H9 (cell line): ENCODE measurements at regions not wholly inside any gene's neighbourhood (a gene's known extent, or its start where the extent isn't known, plus 50 kb on each side); places are given as distances from the start of the nearest gene placed in this dataset.

Experiments used
- DNase-seq: peaks from one replicate; pipeline ENCODE4 v3.0.0-alpha.2; 2017
- H2AFZ ChIP-seq: one replicate; pipeline ENCODE4 v1.6.1; 2013; ENCODE audit warnings: mild to moderate bottlenecking, low read length, control low read depth, moderate library complexity
- H2AK5ac ChIP-seq: 2 replicates; pipeline ENCODE4 v1.6.1; 2013; ENCODE audit warnings: low read length, control low read depth, mixed read lengths; ENCODE audit not compliant: insufficient read length
- H2BK120ac ChIP-seq: one replicate; pipeline ENCODE4 v1.6.1; 2013; ENCODE audit warnings: low read depth, mild to moderate bottlenecking, low read length, control low read depth, inconsistent platforms; ENCODE audit not compliant: poor library complexity, severe bottlenecking
- H2BK12ac ChIP-seq: 2 replicates; pipeline ENCODE4 v1.6.1; 2013; ENCODE audit warnings: low read length, control low read depth, mixed read lengths, low read depth; ENCODE audit not compliant: insufficient read length
- H2BK15ac ChIP-seq: 2 replicates; pipeline ENCODE4 v1.6.1; 2013; ENCODE audit warnings: low read depth, low read length, control low read depth
- H2BK20ac ChIP-seq: one replicate; pipeline ENCODE4 v1.6.1; 2013; ENCODE audit warnings: low read depth, mild to moderate bottlenecking, low read length, control low read depth, inconsistent platforms; ENCODE audit not compliant: poor library complexity, severe bottlenecking
- H2BK5ac ChIP-seq: 2 replicates; pipeline ENCODE4 v1.6.1; 2013; ENCODE audit warnings: low read length, control low read depth, mixed read lengths; ENCODE audit not compliant: insufficient read length
- H3K14ac ChIP-seq: 2 replicates; pipeline ENCODE4 v1.6.1; 2013; ENCODE audit warnings: low read length, control low read depth; ENCODE audit not compliant: insufficient read depth
- H3K18ac ChIP-seq: 2 replicates; pipeline ENCODE4 v1.6.1; 2013; ENCODE audit warnings: low read depth, mild to moderate bottlenecking, mixed read lengths, low read length, control low read depth; ENCODE audit not compliant: insufficient read length
- H3K23ac ChIP-seq: 2 replicates; pipeline ENCODE4 v1.6.1; 2013; ENCODE audit warnings: low read length, control low read depth, mixed read lengths, low read depth; ENCODE audit not compliant: insufficient read length
- H3K23me2 ChIP-seq: 2 replicates; pipeline ENCODE4 v1.6.1; 2013; ENCODE audit warnings: low read depth, mild to moderate bottlenecking, mixed read lengths, low read length, control low read depth; ENCODE audit not compliant: insufficient read length, poor library complexity, severe bottlenecking
- H3K27ac ChIP-seq: 2 replicates; pipeline ENCODE4 v1.5.1; 2013; ENCODE audit warnings: low read length, control low read depth, mixed read lengths, low read depth; ENCODE audit not compliant: insufficient read length
- H3K27me3 ChIP-seq: 2 replicates; pipeline ENCODE4 v1.6.1; 2013; ENCODE audit warnings: low read length, control low read depth, inconsistent platforms; ENCODE audit not compliant: insufficient read depth
- H3K4ac ChIP-seq: 2 replicates; pipeline ENCODE4 v1.6.1; 2013; ENCODE audit warnings: low read depth, mild to moderate bottlenecking, control low read depth, inconsistent platforms, low read length, moderate library complexity
- H3K4me1 ChIP-seq: 2 replicates; pipeline ENCODE4 v1.6.1; 2013; ENCODE audit warnings: low read length, control low read depth, inconsistent platforms; ENCODE audit not compliant: insufficient read depth
- H3K4me2 ChIP-seq: 2 replicates; pipeline ENCODE4 v1.6.1; 2013; ENCODE audit warnings: low read length, control low read depth, mixed read lengths; ENCODE audit not compliant: insufficient read length, insufficient read depth
- H3K56ac ChIP-seq: 2 replicates; pipeline ENCODE4 v1.6.1; 2013; ENCODE audit warnings: low read depth, mild to moderate bottlenecking, mixed read lengths, low read length, control low read depth; ENCODE audit not compliant: insufficient read length
- H3K79me1 ChIP-seq: 2 replicates; pipeline ENCODE4 v1.6.1; 2013; ENCODE audit warnings: low read depth, mild to moderate bottlenecking, moderate library complexity, low read length, control low read depth, inconsistent platforms; ENCODE audit not compliant: insufficient read depth, poor library complexity, severe bottlenecking
- H3K79me2 ChIP-seq: 2 replicates; pipeline ENCODE4 v1.6.1; 2013; ENCODE audit warnings: low read length, control low read depth, inconsistent platforms; ENCODE audit not compliant: insufficient read depth
- H3K9ac ChIP-seq: 2 replicates; pipeline ENCODE4 v1.6.1; 2013; ENCODE audit warnings: low read length, control low read depth, mixed read lengths; ENCODE audit not compliant: insufficient read length; ENCODE audit errors: extremely low read depth
- H3K9me3 ChIP-seq: one replicate; pipeline ENCODE4 v1.6.1; 2013; ENCODE audit warnings: low read depth, low read length, inconsistent platforms; ENCODE audit not compliant: control insufficient read depth
- H3T11ph ChIP-seq: one replicate; pipeline ENCODE4 v1.6.1; 2013; ENCODE audit warnings: mild to moderate bottlenecking, low read length, control low read depth, inconsistent platforms
- H4K20me1 ChIP-seq: one replicate; pipeline ENCODE4 v1.6.1; 2013; ENCODE audit not compliant: control insufficient read depth, insufficient read length, insufficient read depth
- H4K5ac ChIP-seq: 2 replicates; pipeline ENCODE4 v1.6.1; 2013; ENCODE audit warnings: low read depth, mild to moderate bottlenecking, mixed read lengths, low read length, control low read depth; ENCODE audit not compliant: insufficient read length
- H4K8ac ChIP-seq: replicated peaks from 2 replicates; pipeline ENCODE4 v1.6.1; 2013; ENCODE audit warnings: low read length, control low read depth, mixed read lengths, low read depth; ENCODE audit not compliant: insufficient read length
- H4K91ac ChIP-seq: 2 replicates; pipeline ENCODE4 v1.6.1; 2013; ENCODE audit warnings: low read depth, mild to moderate bottlenecking, moderate library complexity, mixed read lengths, low read length, control low read depth; ENCODE audit not compliant: insufficient read length
- H3K27ac Mint-ChIP-seq, 3 experiments: 2 replicates in 2 of 3; 3 replicates in 1 of 3; pipeline ENCODE4 v1.8.0; 2020 to 2021; ENCODE audit warnings: mixed read lengths in 3 of 3, mild to moderate bottlenecking in 1 of 3, moderate library complexity in 1 of 3
- H3K27me3 Mint-ChIP-seq: 2 replicates; pipeline ENCODE4 v1.8.0; 2021; ENCODE audit warnings: low read depth, mild to moderate bottlenecking, moderate library complexity, mixed read lengths
- H3K36me3 Mint-ChIP-seq, 3 experiments: 2 replicates in 2 of 3; 3 replicates in 1 of 3; pipeline ENCODE4 v1.8.0; 2020 to 2021; ENCODE audit warnings: low read depth in 3 of 3, mixed read lengths in 3 of 3; ENCODE audit not compliant: insufficient read depth in 1 of 3
- H3K4me1 Mint-ChIP-seq, 2 experiments: 2 replicates each; pipeline ENCODE4 v1.8.0; 2020; ENCODE audit warnings: mixed read lengths in 2 of 2
- H3K4me3 Mint-ChIP-seq, 2 experiments: 2 replicates in 1 of 2; 3 replicates in 1 of 2; pipeline ENCODE4 v1.8.0; 2020 to 2021; ENCODE audit warnings: mild to moderate bottlenecking in 2 of 2, mixed read lengths in 2 of 2, moderate library complexity in 1 of 2
- H3K9me3 Mint-ChIP-seq, 2 experiments: 2 replicates in 1 of 2; 3 replicates in 1 of 2; pipeline ENCODE4 v1.8.0; 2020; ENCODE audit warnings: mild to moderate bottlenecking in 2 of 2, mixed read lengths in 2 of 2, moderate library complexity in 1 of 2
- CTCF ChIP-seq: fragments of 200-600 bp; sonication (generic); conservative IDR thresholded peaks from 3 replicates; pipeline ENCODE4 v1.8.0; 2021; ENCODE audit warnings: antibody characterized with exemption, mild to moderate bottlenecking
- WGBS: extraction: QIAGEN DNeasy Blood & Tissue Kit; methylation state at CpG from one replicate; pipeline ENCODE4 v1.1.7; 2013; ENCODE audit warnings: missing lambda C conversion rate, low lambda C conversion rate, mixed read lengths; ENCODE audit not compliant: insufficient read length; ENCODE audit errors: extremely low coverage; 5-methylcytosine and 5-hydroxymethylcytosine counted together

DNA sequence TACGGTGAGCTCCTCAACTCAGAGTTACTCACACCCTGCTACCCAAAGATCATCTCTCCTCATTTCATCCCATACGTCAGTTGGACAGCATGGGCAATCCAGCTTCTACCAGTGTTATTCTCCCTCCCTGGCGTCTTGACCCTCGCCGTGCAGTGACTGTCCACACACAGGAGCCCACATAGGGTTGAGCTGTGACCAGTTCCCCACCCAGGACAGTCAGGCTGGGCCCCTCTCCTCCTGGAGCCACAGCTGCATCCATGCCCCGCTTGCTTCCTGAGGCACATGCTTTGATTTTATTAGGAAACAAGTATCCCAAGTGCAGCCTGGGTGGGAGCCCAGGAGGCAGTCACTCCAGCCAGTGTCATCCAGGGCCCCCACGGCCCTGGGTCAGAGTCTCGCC lies 140.3 kb upstream of the SFSWAP start:
- no CpG with 5 or more reads among the region's 8 CpGs for WGBS
- Histone ChIP-seq H2AFZ (no peak overlapping the region), H3K4ac (no peak overlapping the region), H3K23ac (no peak overlapping the region), H3K79me1 (no peaks in the 10 kb centered on the region), H4K5ac (no peak overlapping the region), H2BK15ac (no peak overlapping the region), H3K23me2 (no peaks in the 10 kb centered on the region), H4K91ac (no peak overlapping the region), H3K27ac (no peak overlapping the region), H2BK20ac (no peak overlapping the region), H3K9me3 (no peaks in the 10 kb centered on the region), H3K27me3 (0 out of 2 replicates have a peak, but pooled peaks cover 3% of the 10 kb centered on the region), H2BK120ac (no peak overlapping the region), H2AK5ac (no peak overlapping the region), H3K79me2 (no peaks in the 10 kb centered on the region), H3K14ac (no peak overlapping the region), H2BK5ac (no peak overlapping the region), H4K20me1 (no peaks in the 10 kb centered on the region), H3K18ac (no peak overlapping the region), H3K56ac (no peak overlapping the region), H3T11ph (no peak overlapping the region), H3K4me2 (no peak overlapping the region), H4K8ac (no peak overlapping the region), H3K9ac (no peak overlapping the region), H2BK12ac (no peak overlapping the region), H3K4me1 (no peaks in the 10 kb centered on the region)
- Mint-ChIP-seq H3K27me3 (peaks cover 4% of the 10 kb centered on the region), H3K4me3 (no peak overlapping the region), H3K27ac (peak overlapping the region in 1 of 3 experiments; percentile 49; a peak in 1 of 7 replicates), H3K9me3 (peaks cover 0 to 4% of the 10 kb centered on the region in 2 experiments; a peak in 2 of 5 replicates), H3K36me3 (no peaks in the 10 kb centered on the region; a peak in 2 of 7 replicates), H3K4me1 (peaks cover 12 to 23% of the 10 kb centered on the region in 2 experiments)
- DNase-seq, result no peak
- TF ChIP-seq CTCF, result no peak
